Stimulated activated naive CD4-positive, alpha-beta T cell (primary cell): ENCODE measurements at regions not wholly inside any gene's neighbourhood (a gene's known extent, or its start where the extent isn't known, plus 50 kb on each side); places are given as distances from the start of the nearest gene placed in this dataset.
"Not testable (repeated sequence)": the region's sequence is repeated elsewhere in the genome, so short reads cannot be mapped to it uniquely, and the experiment has no call there.

Experiments
- DNase-seq, 6 experiments: peaks; one replicate each; lab custom pipeline; 2025; lab: John Stamatoyannopoulos, UW

- DNase-seq = no peak
Observed at GRCh38 chr16:22681554-22682291, 132.2 kb upstream of the HS3ST2 start.

GRCh38 chr16:22683258-22683657 lies 130.7 kb upstream of the HS3ST2 start:
- DNase-seq = no peak

GRCh38 chr16:22683730-22684573 lies 130.0 kb upstream of the HS3ST2 start:
- no peak for DNase-seq

- no peak for DNase-seq
Observed at GRCh38 chr16:22684574-22685458, 129.1 kb upstream of the HS3ST2 start.

GRCh38 chr16:22685459-22685830 lies 128.5 kb upstream of the HS3ST2 start:
- no peak for DNase-seq

- no peak for DNase-seq
Observed at GRCh38 chr16:22687031-22687530, 126.9 kb upstream of the HS3ST2 start.

GRCh38 chr16:22688463-22688862 lies 125.5 kb upstream of the HS3ST2 start:
- no peak for DNase-seq

GRCh38 chr16:22688930-22689329 lies 125.0 kb upstream of the HS3ST2 start:
- DNase-seq = no peak

- no peak for DNase-seq
Observed at GRCh38 chr16:22691335-22691734, 122.6 kb upstream of the HS3ST2 start.

GRCh38 chr16:22692034-22692433 lies 121.9 kb upstream of the HS3ST2 start:
- no peak for DNase-seq

- no peak for DNase-seq
Observed at GRCh38 chr16:22692916-22693637, 120.9 kb upstream of the HS3ST2 start.

GRCh38 chr16:22693638-22694340 lies 120.2 kb upstream of the HS3ST2 start:
- no peak for DNase-seq

- no peak for DNase-seq
Observed at GRCh38 chr16:22694887-22695382, 119.0 kb upstream of the HS3ST2 start.

GRCh38 chr16:22695773-22696172 lies 118.2 kb upstream of the HS3ST2 start:
- DNase-seq = not testable (repeated sequence)

- no peak for DNase-seq
Observed at GRCh38 chr16:22699356-22699755, 114.6 kb upstream of the HS3ST2 start.

GRCh38 chr16:22705799-22706198 lies 108.2 kb upstream of the HS3ST2 start:
- DNase-seq = no peak

- no peak for DNase-seq
Observed at GRCh38 chr16:22710326-22710725, 103.6 kb upstream of the HS3ST2 start.

GRCh38 chr16:22711847-22712246 lies 102.1 kb upstream of the HS3ST2 start:
- no peak for DNase-seq

GRCh38 chr16:22712471-22712870 lies 101.5 kb upstream of the HS3ST2 start:
- no peak for DNase-seq

- not testable (repeated sequence) for DNase-seq
Observed at GRCh38 chr16:22718598-22718997, 95.4 kb upstream of the HS3ST2 start.

- no peak for DNase-seq
Observed at GRCh38 chr16:22719945-22720344, 94.0 kb upstream of the HS3ST2 start.
